ENCODE measurements at regions not wholly inside any gene's neighbourhood (a gene's known extent, or its start where the extent isn't known, plus 50 kb on each side); places are given as distances from the start of the nearest gene placed in this dataset.

- TF ChIP-seq, protein P1, sequence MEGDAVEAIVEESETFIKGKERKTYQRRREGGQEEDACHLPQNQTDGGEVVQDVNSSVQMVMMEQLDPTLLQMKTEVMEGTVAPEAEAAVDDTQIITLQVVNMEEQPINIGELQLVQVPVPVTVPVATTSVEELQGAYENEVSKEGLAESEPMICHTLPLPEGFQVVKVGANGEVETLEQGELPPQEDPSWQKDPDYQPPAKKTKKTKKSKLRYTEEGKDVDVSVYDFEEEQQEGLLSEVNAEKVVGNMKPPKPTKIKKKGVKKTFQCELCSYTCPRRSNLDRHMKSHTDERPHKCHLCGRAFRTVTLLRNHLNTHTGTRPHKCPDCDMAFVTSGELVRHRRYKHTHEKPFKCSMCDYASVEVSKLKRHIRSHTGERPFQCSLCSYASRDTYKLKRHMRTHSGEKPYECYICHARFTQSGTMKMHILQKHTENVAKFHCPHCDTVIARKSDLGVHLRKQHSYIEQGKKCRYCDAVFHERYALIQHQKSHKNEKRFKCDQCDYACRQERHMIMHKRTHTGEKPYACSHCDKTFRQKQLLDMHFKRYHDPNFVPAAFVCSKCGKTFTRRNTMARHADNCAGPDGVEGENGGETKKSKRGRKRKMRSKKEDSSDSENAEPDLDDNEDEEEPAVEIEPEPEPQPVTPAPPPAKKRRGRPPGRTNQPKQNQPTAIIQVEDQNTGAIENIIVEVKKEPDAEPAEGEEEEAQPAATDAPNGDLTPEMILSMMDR (IDR thresholded peaks at IDR 0.05), result no peak
- no peak for TF ChIP-seq POLR2AphosphoS5 (IDR thresholded peaks at IDR 0.05)
- TF ChIP-seq POLR2A (IDR thresholded peaks at IDR 0.05), result no peak
Observed at GRCh38 chr6:164345806-164346496, 931.4 kb downstream of the QKI start.
